Endothelial cell of umbilical vein (primary cell): ENCODE measurements at regions not wholly inside any gene's neighbourhood (a gene's known extent, or its start where the extent isn't known, plus 50 kb on each side); places are given as distances from the start of the nearest gene placed in this dataset.

Experiments used
- BruUV-seq: library from RNA; stranded (reverse); fragments of 400-500 nt; replicated peaks from 2 replicates; lab custom pipeline; 2021; lab: Mats Ljungman, UMichigan
- CTCF ChIA-PET: fragments of 300-600, 350-600 bp; sonication (Branson Sonifier 250); formaldehyde crosslinking; loops from one replicate; lab custom pipeline; 2021; ENCODE audit warnings: antibody characterized with exemption, inconsistent platforms; lab: Charles Lee
- POLR2A ChIA-PET: fragments of 300-600, 350-600 bp; sonication (Branson Sonifier 250); formaldehyde crosslinking; loops from one replicate; lab custom pipeline; 2021; ENCODE audit warnings: antibody characterized with exemption, inconsistent platforms; lab: Charles Lee
- DNase-seq: peaks from one replicate; pipeline ENCODE4 v3.0.0-alpha.2; 2011; ENCODE audit warnings: low read depth, low spot score
- FAIRE-seq: peaks from 2 replicates; lab custom pipeline; 2011; peaks lifted over from hg19 to GRCh38; lab: Jason Lieb, UNC
- H2AFZ ChIP-seq: 2 replicates; pipeline ENCODE4 v1.6.0; 2012; ENCODE audit warnings: low read depth, low read length, control low read depth, inconsistent platforms
- H3K27ac ChIP-seq: 2 replicates; pipeline ENCODE4 v1.5.1; 2011; ENCODE audit warnings: low read depth, mild to moderate bottlenecking, control low read depth, low read length, moderate library complexity; ENCODE audit not compliant: insufficient read depth
- H3K27me3 ChIP-seq, 2 experiments: 2 replicates each; pipeline versions ENCODE4 v1.6.0 to v1.6.1; 2011; ENCODE audit warnings: low read length in 2 of 2, mixed read lengths in 1 of 2; ENCODE audit not compliant: control insufficient read depth in 2 of 2, insufficient read depth in 2 of 2
- H3K36me3 ChIP-seq, 2 experiments: 2 replicates in 1 of 2; 3 replicates in 1 of 2; pipeline ENCODE4 v1.5.1; 2011; ENCODE audit warnings: low read length in 2 of 2, mild to moderate bottlenecking in 1 of 2, moderate library complexity in 1 of 2; ENCODE audit not compliant: control insufficient read depth in 2 of 2, insufficient read depth in 2 of 2; ENCODE audit errors: extremely low read depth in 1 of 2
- H3K4me1 ChIP-seq: 3 replicates; pipeline ENCODE4 v1.5.1; 2011; ENCODE audit warnings: mild to moderate bottlenecking, low read length; ENCODE audit not compliant: control insufficient read depth, insufficient read depth; ENCODE audit errors: extremely low read depth
- H3K4me2 ChIP-seq: 2 replicates; pipeline ENCODE4 v1.6.1; 2011; ENCODE audit warnings: low read length, control low read depth, mixed read lengths; ENCODE audit not compliant: insufficient read depth
- H3K4me3 ChIP-seq, 3 experiments: fragments of 200-600 bp in 1 of 3; sonication (generic), shearing (Covaris generic) in 1 of 3; replicated peaks in 1 of 3; 2 replicates each; pipeline ENCODE4 v1.5.1; 2011 to 2016; ENCODE audit warnings: control low read depth in 3 of 3, low read length in 3 of 3, mild to moderate bottlenecking in 2 of 3, inconsistent platforms in 1 of 3, low read depth in 1 of 3, moderate library complexity in 1 of 3; ENCODE audit not compliant: insufficient read depth in 1 of 3
- H3K79me2 ChIP-seq: 2 replicates; pipeline ENCODE4 v1.6.0; 2012; ENCODE audit warnings: low read length, inconsistent platforms; ENCODE audit not compliant: control insufficient read depth, insufficient read depth
- H3K9ac ChIP-seq: replicated peaks from 2 replicates; pipeline ENCODE3; 2011; ENCODE audit warnings: low read length, control low read depth; ENCODE audit not compliant: insufficient read depth; ENCODE audit errors: extremely low read depth
- H3K9me1 ChIP-seq: replicated peaks from 3 replicates; pipeline ENCODE4 v1.6.0; 2011; ENCODE audit warnings: mild to moderate bottlenecking, low read length; ENCODE audit not compliant: control insufficient read depth, insufficient read depth; ENCODE audit errors: extremely low read depth
- H3K9me3 ChIP-seq: replicated peaks from 2 replicates; pipeline ENCODE4 v1.5.1; 2012; ENCODE audit warnings: low read length, inconsistent platforms; ENCODE audit not compliant: control insufficient read depth, insufficient read depth
- H4K20me1 ChIP-seq: replicated peaks from 2 replicates; pipeline ENCODE3; 2011; ENCODE audit warnings: mild to moderate bottlenecking, low read length; ENCODE audit not compliant: control insufficient read depth, insufficient read depth; ENCODE audit errors: extremely low read depth
- CTCF ChIP-seq, 2 donors: IDR thresholded peaks; 1 replicate in 1 of 2; 2 replicates in 1 of 2; pipeline ENCODE4 v1.5.1; 2011; ENCODE audit warnings: low read length in 2 of 2, mild to moderate bottlenecking in 2 of 2, moderate library complexity in 2 of 2, control low read depth in 1 of 2, inconsistent platforms in 1 of 2, low read depth in 1 of 2; ENCODE audit not compliant: insufficient read depth in 1 of 2; ENCODE audit errors: extremely low read depth in 1 of 2
- EZH2 ChIP-seq: IDR thresholded peaks from 2 replicates; pipeline ENCODE4 v1.6.1; 2012; ENCODE audit warnings: borderline replicate concordance, low read depth, mild to moderate bottlenecking, moderate library complexity, low read length, inconsistent platforms; ENCODE audit not compliant: severe bottlenecking
- FOS ChIP-seq: IDR thresholded peaks from 2 replicates; pipeline ENCODE4 v1.6.1; 2011; ENCODE audit warnings: mild to moderate bottlenecking, low read length, moderate library complexity, borderline replicate concordance; ENCODE audit not compliant: insufficient read depth
- GATA2 ChIP-seq: IDR thresholded peaks from 2 replicates; pipeline ENCODE4 v1.7.0; 2011; ENCODE audit warnings: low read depth, mild to moderate bottlenecking, moderate library complexity, mixed read lengths, low read length; ENCODE audit not compliant: insufficient read length, insufficient read depth
- JUN ChIP-seq: IDR thresholded peaks from 2 replicates; pipeline ENCODE4 v1.6.1; 2011; ENCODE audit warnings: borderline replicate concordance, low read depth; ENCODE audit not compliant: insufficient read length, insufficient read depth
- MYC ChIP-seq: IDR thresholded peaks from one replicate; pipeline ENCODE4 v1.6.1; 2011; ENCODE audit warnings: mild to moderate bottlenecking, low read depth, low read length
- POLR2A ChIP-seq: IDR thresholded peaks from 2 replicates; pipeline ENCODE4 v1.6.1; 2012; ENCODE audit warnings: low read depth, mild to moderate bottlenecking, control low read depth, low read length
- POLR2AphosphoS5 ChIP-seq: IDR thresholded peaks from 2 replicates; pipeline ENCODE4 v1.6.1; 2012; ENCODE audit warnings: low read depth, mild to moderate bottlenecking, control low read depth, low read length, moderate library complexity; ENCODE audit not compliant: insufficient read depth
- dilution Hi-C: fragments of 300-500 bp; cut with MboI; formaldehyde crosslinking; loops from one replicate; pipeline ENCODE4 v1.15.0; 2019; ENCODE audit warnings: low sequenced_read_pairs; ENCODE audit not compliant: extremely low pct_ligation_motif_present
- intact Hi-C: fragments of 100-400 bp; cut with micrococcal nuclease; formaldehyde crosslinking; loops from one replicate; pipeline ENCODE4 v1.10.0; 2022
- TF ChIP-seq, protein P1 (sequence below): IDR thresholded peaks from 2 replicates; pipeline ENCODE4 v1.6.1; 2011; ENCODE audit not compliant: insufficient read depth, insufficient read length

DNA sequence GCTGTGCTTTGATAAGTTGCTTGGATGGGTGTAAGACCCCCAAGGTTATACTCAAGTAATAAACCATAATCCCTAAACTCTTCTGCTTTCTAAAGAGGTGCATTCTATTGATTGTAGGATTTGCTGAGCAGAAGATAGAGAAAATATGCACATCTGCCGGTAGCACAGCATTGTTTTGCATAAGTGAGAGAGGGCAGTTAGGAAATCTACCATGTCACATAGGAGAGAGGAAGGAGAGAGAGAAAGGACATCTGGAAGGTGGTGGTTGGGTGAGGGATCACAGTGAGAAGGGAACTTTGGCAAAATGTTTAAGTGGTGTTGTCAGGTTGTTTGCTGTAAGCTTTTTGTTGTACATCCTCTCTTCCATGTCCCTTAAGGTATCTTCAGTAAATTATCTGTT lies 73.6 kb upstream of the BDNF start:
- no peaks in the 10 kb centered on the region for H3K79me2 ChIP-seq
- no peak overlapping the region for H3K9ac ChIP-seq
- H3K4me1 ChIP-seq: no peaks in the 10 kb centered on the region
- no peak overlapping the region for H2AFZ ChIP-seq
- H3K27ac ChIP-seq: no peak overlapping the region
- H3K4me2 ChIP-seq: no peak overlapping the region
- no peak overlapping the region for H3K4me3 ChIP-seq
- no peaks in the 10 kb centered on the region for H3K36me3 ChIP-seq
- BruUV-seq: no TSS peak
- ChIA-PET POLR2A (no interaction called here), CTCF (no interaction called here)
- H3K9me1 ChIP-seq: no peaks in the 10 kb centered on the region
- DNase-seq: no peak
- no peaks in the 10 kb centered on the region for H3K9me3 ChIP-seq
- FAIRE-seq: no peak
- no peaks in the 10 kb centered on the region for H4K20me1 ChIP-seq
- intact Hi-C loops: no loop called here
- peaks cover 5 to 12% of the 10 kb centered on the region in 2 experiments for H3K27me3 ChIP-seq
- dilution Hi-C loops: no loop called here
- no peak for TF ChIP-seq GATA2
- TF ChIP-seq, protein P1, sequence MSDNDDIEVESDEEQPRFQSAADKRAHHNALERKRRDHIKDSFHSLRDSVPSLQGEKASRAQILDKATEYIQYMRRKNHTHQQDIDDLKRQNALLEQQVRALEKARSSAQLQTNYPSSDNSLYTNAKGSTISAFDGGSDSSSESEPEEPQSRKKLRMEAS: no peak
- TF ChIP-seq CTCF (IDR thresholded peaks at IDR 0.05; ENCODE audit: extremely low read depth in 1 of 2, insufficient read depth in 1 of 2, low read depth in 1 of 2, low read length in 2 of 2): no peak
- TF ChIP-seq FOS: no peak
- no peak for TF ChIP-seq POLR2A
- no peak for TF ChIP-seq EZH2
- no peak for TF ChIP-seq JUN
- TF ChIP-seq POLR2AphosphoS5: no peak
- no peak for TF ChIP-seq MYC
